HG02938 (cell line): ENCODE measurements at regions not wholly inside any gene's neighbourhood (a gene's known extent, or its start where the extent isn't known, plus 50 kb on each side); places are given as distances from the start of the nearest gene placed in this dataset.
"Not testable (repeated sequence)": the region's sequence is repeated elsewhere in the genome, so short reads cannot be mapped to it uniquely, and the experiment has no call there.

Experiments used
- ATAC-seq: cut with Tn5 transposase; IDR thresholded peaks from one replicate; pipeline ENCODE4 v1.9.1; 2021; ENCODE audit warnings: mild to moderate bottlenecking, moderate library complexity; ENCODE audit not compliant: unreplicated experiment

DNA sequence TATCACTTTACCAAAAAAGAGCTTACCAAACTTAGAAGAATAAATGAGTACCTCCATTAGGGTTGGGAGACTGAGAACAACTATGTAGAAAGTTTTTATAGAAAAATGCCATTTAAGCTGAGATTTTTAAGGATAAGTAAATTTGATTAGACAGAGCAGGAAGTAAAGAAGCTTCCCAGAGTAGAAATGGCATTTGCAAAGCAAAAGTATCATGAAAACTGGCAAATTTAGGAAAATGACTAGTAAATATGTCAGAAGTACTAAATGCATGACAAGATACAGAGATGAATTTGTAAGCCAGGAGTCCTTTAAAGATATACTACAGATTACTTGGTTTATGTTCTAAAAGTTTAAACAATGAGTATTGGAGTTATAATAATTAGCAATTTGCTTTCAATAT lies 2581.8 kb downstream of the PCDH9 start:
- no peak for ATAC-seq

DNA sequence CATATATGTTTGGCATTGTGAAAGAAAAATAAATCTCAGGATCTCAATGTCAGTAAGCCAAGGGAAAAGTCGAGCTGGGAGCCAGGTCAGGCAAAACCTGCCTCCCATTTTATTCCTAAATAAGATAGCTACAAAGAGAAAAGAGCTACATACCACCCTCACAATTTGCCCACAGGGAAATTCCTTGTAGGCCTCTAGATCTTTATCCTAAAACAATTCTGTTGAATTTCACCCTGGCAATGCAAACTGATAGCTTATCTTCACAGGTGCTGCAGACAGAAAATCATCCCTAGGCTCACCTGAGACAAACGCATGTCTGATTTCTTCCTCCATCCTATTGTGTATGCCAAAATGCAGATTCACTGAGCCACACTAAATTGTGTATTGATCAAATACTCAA lies 2587.1 kb downstream of the PCDH9 start:
- ATAC-seq = no peak

GRCh38 chr13:64640002-64640401 lies 2590.1 kb downstream of the PCDH9 start:
- no peak for ATAC-seq

- no peak for ATAC-seq
These were observed 2590.9 kb downstream of the PCDH9 start for GRCh38 chr13:64639206-64639605.

DNA sequence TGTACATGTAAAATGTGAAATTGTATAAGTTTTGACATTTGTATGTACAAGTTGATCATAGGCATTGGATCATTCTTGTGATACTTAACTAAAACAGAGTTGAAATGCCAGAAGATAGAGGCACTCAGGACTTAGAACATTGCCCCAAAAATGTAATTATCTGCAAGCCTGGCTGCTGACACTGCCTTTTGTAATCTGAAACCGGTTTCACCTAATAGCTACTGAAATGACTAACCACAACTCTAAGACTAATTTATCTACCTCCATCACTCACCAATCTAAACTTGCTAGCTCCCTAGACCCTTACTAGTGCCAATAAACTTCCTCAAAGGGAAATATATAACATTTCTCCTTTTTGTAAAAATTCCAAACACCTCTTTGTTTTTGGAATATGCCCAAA lies 2596.2 kb downstream of the PCDH9 start:
- no peak for ATAC-seq

- no peak for ATAC-seq
These were observed 2602.5 kb downstream of the PCDH9 start for GRCh38 chr13:64627654-64628053.

DNA sequence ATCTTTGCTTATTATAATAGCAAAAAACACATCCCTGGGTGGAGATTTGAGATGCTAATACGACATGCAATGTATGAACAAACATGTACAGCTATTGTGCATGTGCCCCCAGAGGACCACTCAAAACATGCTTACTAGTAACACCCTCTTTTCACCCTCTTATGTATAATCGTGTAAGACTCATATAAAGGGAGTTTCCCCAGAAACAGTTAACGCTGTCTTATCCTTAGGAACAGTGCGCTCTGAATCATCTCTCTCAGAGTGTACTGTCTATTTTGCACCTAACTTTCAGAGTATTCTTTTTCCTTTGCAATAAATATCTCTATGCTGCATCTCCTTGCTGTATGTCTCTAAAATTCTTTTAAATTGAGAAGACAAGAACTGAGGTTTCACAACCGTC lies 2604.0 kb downstream of the PCDH9 start:
- no peak for ATAC-seq

- no peak for ATAC-seq
These were observed 2612.9 kb downstream of the PCDH9 start for GRCh38 chr13:64617231-64617630.

DNA sequence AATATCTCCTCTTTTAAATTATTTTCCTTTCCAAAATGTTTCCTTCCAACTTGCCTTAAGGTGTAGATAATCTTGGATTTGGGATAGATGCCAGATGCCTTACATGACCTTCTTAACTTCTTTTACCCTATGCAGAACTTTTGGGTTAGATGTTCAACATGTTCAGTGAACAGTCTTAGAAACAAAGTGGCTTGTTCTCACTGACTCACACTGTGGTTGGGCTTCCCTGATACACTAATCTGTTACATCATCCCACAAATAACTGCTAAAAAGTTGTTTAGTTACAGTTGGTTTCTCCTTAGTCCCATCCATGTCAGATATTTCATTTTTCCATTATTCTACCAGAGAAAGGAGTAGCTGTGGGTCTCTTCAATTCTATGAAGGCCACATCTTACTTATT lies 2638.2 kb downstream of the PCDH9 start:
- ATAC-seq = no peak

DNA sequence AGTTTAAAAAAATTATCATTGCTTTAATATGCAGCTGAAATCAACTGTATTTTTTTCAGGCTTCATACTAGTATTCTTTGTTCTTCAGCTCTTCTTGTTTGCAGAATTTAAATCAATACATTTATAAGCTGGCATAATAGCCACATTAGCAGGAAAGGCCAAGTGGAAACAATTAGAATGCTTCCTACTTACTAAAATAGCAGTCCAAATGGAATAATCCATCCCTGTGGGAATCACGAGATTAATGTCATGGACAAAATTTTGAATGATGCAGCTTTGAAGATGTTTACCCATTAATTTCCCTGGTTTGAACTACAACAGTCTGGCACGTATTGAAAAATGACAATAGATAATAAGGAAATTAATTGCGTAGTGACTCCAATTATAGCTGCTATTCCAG lies 2650.8 kb downstream of the PCDH9 start:
- ATAC-seq = no peak

DNA sequence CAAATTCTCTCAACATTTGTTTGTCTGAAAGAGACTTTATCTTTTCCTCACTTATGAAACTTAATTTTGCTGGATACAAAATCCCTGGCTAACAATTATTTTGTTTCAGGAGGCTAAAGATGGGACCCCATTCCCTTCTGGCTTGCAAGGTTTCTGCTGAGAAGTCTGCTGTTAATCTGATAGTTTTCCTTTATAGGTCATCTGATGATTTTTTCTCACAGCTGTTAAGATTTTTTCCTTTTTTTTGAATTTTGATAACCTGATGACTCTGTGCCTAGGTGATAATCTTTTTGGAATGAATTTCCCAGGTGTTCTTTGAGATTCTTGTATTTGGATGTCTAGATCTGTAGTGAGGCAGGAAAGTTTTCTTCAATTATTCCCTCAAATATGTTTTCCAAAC lies 2661.4 kb downstream of the PCDH9 start:
- ATAC-seq = no peak

DNA sequence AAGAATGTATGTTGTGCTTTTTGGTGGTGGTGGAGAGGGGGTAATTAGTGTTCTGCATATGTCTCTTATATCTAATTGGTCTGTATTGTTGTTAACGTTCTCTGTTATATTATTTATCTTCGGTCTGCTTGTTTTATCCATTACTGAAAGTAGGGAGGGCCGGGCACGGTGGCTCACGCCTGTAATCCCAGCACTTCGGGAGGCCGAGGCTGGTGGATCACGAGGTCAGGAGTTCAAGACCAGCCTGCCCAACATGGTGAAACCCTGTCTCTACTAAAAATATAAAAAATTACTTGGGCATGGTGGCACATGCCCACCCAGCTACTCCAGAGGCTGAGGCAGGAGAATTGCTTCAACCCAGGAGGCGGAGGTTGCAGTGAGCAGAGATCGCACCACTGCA lies 2672.1 kb downstream of the PCDH9 start:
- not testable (repeated sequence) for ATAC-seq

DNA sequence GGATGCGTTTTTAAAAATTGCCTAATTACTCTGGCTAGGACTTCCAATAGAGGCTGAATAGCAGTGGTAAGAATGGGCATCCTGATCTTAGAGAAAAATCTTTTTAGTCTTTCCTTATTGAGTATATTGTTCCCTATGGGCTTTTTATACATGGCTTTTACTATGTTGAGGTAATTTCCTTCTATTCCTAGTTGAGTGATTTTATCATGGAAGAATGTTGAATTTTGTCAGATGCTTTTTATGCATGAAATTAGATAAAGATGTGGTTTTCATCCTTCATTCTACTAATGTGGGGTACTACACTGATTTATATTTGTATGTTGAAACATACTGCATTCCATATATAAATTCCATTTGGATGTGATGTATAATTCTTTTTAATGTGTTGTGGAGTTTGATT lies 2673.8 kb downstream of the PCDH9 start:
- ATAC-seq = no peak

DNA sequence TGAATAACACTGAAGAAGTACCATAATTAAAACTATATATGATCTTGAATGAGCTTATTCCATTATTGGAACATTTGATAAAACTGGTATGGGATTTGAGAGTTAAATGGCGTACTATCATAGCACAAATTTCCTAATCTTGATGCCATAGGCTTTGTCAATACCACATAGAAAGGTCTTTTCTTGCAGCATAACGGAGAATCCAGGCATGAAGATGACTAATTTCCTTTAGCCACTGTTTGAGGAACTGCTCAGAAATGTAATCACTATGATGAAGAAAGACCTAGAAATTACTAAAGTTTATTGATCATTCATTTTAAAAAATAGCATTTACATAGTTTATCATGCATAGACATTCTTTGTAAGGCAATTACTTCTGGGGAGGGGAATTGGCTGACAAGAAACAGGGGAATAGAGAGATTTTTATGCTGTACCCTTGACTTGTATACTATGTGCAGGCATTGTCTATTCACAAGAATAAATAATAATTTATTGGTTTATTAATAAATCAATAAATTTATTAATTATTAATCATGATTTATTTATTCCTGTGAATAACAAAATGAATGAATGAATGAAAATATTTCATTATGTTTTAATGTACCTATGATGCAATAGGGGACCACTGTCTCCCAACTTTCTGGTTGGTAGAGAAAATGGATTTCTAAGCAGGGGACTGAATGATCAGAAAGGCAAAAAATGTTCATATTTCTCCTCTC lies 2676.6 kb downstream of the PCDH9 start:
- ATAC-seq = no peak

GRCh38 chr13:64551755-64552154 lies 2678.4 kb downstream of the PCDH9 start:
- ATAC-seq = no peak

DNA sequence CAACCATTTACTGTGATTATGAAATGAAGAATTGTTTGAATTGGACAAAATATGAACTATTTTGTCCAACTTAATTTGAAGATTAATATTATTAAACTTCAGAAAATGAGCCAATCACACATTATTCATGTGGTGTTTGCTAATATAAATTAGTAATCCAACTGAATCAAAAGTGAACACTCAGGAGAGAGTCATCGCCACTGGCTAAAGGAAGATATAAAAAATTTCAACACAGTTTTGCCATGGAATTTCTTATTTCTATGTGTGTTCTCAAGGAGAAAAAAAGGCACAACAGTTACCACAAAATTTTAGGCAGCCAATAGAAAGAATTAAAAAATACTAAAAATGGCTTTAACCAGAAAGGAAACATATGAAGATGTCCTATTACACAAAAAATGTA lies 2683.8 kb downstream of the PCDH9 start:
- no peak for ATAC-seq

- no peak for ATAC-seq
These were observed 2689.2 kb downstream of the PCDH9 start for GRCh38 chr13:64540976-64541375.

- ATAC-seq = no peak
These were observed 2689.7 kb downstream of the PCDH9 start for GRCh38 chr13:64540468-64540867.

- ATAC-seq = no peak
These were observed 2691.4 kb downstream of the PCDH9 start for GRCh38 chr13:64538711-64539110.

DNA sequence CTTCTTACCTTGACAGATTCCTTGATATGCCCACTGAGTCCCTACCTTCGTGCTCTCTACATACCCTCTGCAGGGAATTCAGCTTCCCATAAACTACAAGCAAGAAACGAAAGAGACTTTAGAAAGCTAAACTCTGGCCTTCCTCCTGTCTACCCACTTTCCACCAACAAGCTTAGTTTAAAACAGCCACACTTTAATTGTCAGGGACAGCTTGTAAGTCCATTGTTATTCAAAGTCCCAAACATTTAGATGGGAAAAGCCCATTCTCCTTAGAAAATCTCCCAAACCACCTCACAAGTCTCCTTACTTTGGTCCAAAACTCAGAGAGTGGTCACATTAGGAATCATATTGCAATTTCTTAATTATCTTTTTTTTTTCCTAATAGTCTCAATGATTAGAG lies 2695.8 kb downstream of the PCDH9 start:
- ATAC-seq = no peak

GRCh38 chr13:64531400-64531799 lies 2698.7 kb downstream of the PCDH9 start:
- no peak for ATAC-seq

- no peak for ATAC-seq
These were observed 2700.2 kb downstream of the PCDH9 start for GRCh38 chr13:64529874-64530485.

DNA sequence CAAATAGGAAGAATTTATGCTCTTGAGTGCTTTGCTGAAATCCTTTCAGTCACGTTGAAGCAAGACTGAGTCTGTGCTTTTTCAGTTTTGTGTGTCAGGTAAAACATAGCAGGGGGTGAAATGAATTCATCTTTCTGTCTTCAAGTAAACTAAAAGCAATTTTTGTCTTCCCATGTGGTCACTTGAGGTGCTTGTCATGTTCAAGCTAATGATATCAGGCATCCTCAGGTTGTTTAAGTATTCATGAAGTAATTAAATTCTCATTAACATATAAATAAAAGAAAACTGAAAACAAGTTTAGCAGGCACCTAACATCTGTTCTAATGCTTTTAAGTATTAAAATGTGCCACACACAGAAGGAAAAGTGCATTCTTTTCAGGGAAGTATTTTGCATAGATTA lies 2701.3 kb downstream of the PCDH9 start:
- no peak for ATAC-seq
